IPS DF 6.9 (cell line): ENCODE measurements at regions not wholly inside any gene's neighbourhood (a gene's known extent, or its start where the extent isn't known, plus 50 kb on each side); places are given as distances from the start of the nearest gene placed in this dataset.

Experiments
- DNase-seq: peaks from one replicate; pipeline ENCODE4 v3.0.0-alpha.2; 2013; ENCODE audit warnings: low read depth, low spot score
- H3K27ac ChIP-seq: one replicate; pipeline ENCODE4 v1.5.1; 2013; ENCODE audit warnings: low read length, control low read depth
- H3K27me3 ChIP-seq: 2 replicates; pipeline ENCODE4 v1.6.1; 2013; ENCODE audit warnings: mild to moderate bottlenecking, low read length; ENCODE audit not compliant: control insufficient read depth, insufficient read depth
- H3K36me3 ChIP-seq: 2 replicates; pipeline ENCODE4 v1.6.1; 2013; ENCODE audit warnings: low read length; ENCODE audit not compliant: control insufficient read depth, insufficient read depth
- H3K4me1 ChIP-seq: 2 replicates; pipeline ENCODE4 v1.6.1; 2013; ENCODE audit warnings: low read length; ENCODE audit not compliant: control insufficient read depth, insufficient read depth
- H3K4me3 ChIP-seq: 2 replicates; pipeline ENCODE4 v1.5.1; 2013; ENCODE audit warnings: mild to moderate bottlenecking, low read length
- H3K9me3 ChIP-seq: 2 replicates; pipeline ENCODE4 v1.6.1; 2013; ENCODE audit warnings: low read length, inconsistent platforms; ENCODE audit not compliant: control insufficient read depth, insufficient read depth
- WGBS: extraction: QIAGEN DNeasy Blood & Tissue Kit; methylation state at CpG from one replicate; pipeline ENCODE4 v1.1.7; 2013; ENCODE audit warnings: mixed read lengths, missing lambda C conversion rate; ENCODE audit not compliant: insufficient read length, insufficient coverage; 5-methylcytosine and 5-hydroxymethylcytosine counted together

GRCh38 chr5:74009502-74009901, 383.5 kb downstream of the ARHGEF28 start:
- no peak overlapping the region for H3K4me3 ChIP-seq
- H3K9me3 ChIP-seq: no peaks in the 10 kb centered on the region
- no peak overlapping the region for H3K27ac ChIP-seq
- H3K4me1 ChIP-seq: no peaks in the 10 kb centered on the region
- H3K36me3 ChIP-seq: no peaks in the 10 kb centered on the region
- WGBS: no CpG with 5 or more reads among the region's 1 CpG
- no peak for DNase-seq
- H3K27me3 ChIP-seq: no peaks in the 10 kb centered on the region

GRCh38 chr5:74007193-74007592, 381.2 kb downstream of the ARHGEF28 start:
- WGBS: no CpG with 5 or more reads among the region's 1 CpG
- Histone ChIP-seq H3K27ac (no peak overlapping the region), H3K36me3 (no peaks in the 10 kb centered on the region), H3K4me3 (no peak overlapping the region), H3K9me3 (no peaks in the 10 kb centered on the region), H3K27me3 (no peaks in the 10 kb centered on the region), H3K4me1 (no peaks in the 10 kb centered on the region)
- no peak for DNase-seq

- H3K36me3 ChIP-seq: no peaks in the 10 kb centered on the region
- H3K27ac ChIP-seq: no peak overlapping the region
- no peak overlapping the region for H3K4me3 ChIP-seq
- no peaks in the 10 kb centered on the region for H3K4me1 ChIP-seq
- H3K9me3 ChIP-seq: no peaks in the 10 kb centered on the region
- no peak for DNase-seq
- no CpG with 5 or more reads among the region's 3 CpGs for WGBS
- no peaks in the 10 kb centered on the region for H3K27me3 ChIP-seq
These were observed 373.3 kb downstream of the ARHGEF28 start for GRCh38 chr5:73999297-73999696.

GRCh38 chr5:73998489-73998888, 372.5 kb downstream of the ARHGEF28 start:
- H3K4me1 ChIP-seq: no peaks in the 10 kb centered on the region
- H3K27me3 ChIP-seq: no peaks in the 10 kb centered on the region
- H3K4me3 ChIP-seq: no peak overlapping the region
- no CpG with 5 or more reads among the region's 4 CpGs for WGBS
- H3K9me3 ChIP-seq: no peaks in the 10 kb centered on the region
- H3K36me3 ChIP-seq: no peaks in the 10 kb centered on the region
- no peak overlapping the region for H3K27ac ChIP-seq
- DNase-seq: no peak

GRCh38 chr5:73997960-73998359, 372.0 kb downstream of the ARHGEF28 start:
- Histone ChIP-seq H3K27ac (no peak overlapping the region), H3K36me3 (no peaks in the 10 kb centered on the region), H3K4me1 (no peaks in the 10 kb centered on the region), H3K4me3 (no peak overlapping the region), H3K9me3 (no peaks in the 10 kb centered on the region), H3K27me3 (no peaks in the 10 kb centered on the region)
- no peak for DNase-seq

GRCh38 chr5:73996151-73996755, 370.3 kb downstream of the ARHGEF28 start:
- no peaks in the 10 kb centered on the region for H3K36me3 ChIP-seq
- H3K27ac ChIP-seq: no peak overlapping the region
- WGBS: no CpG with 5 or more reads among the region's 2 CpGs
- no peaks in the 10 kb centered on the region for H3K27me3 ChIP-seq
- no peak overlapping the region for H3K4me3 ChIP-seq
- no peaks in the 10 kb centered on the region for H3K9me3 ChIP-seq
- no peaks in the 10 kb centered on the region for H3K4me1 ChIP-seq
- DNase-seq: no peak

- Histone ChIP-seq H3K27me3 (no peaks in the 10 kb centered on the region), H3K36me3 (no peaks in the 10 kb centered on the region), H3K9me3 (no peaks in the 10 kb centered on the region), H3K27ac (no peak overlapping the region), H3K4me1 (no peaks in the 10 kb centered on the region), H3K4me3 (no peak overlapping the region)
- no peak for DNase-seq
- WGBS: no CpG with 5 or more reads among the region's 2 CpGs
These were observed 369.0 kb downstream of the ARHGEF28 start for GRCh38 chr5:73994963-73995362.
